ENCODE measurements at regions not wholly inside any gene's neighbourhood (a gene's known extent, or its start where the extent isn't known, plus 50 kb on each side); places are given as distances from the start of the nearest gene placed in this dataset.

DNA sequence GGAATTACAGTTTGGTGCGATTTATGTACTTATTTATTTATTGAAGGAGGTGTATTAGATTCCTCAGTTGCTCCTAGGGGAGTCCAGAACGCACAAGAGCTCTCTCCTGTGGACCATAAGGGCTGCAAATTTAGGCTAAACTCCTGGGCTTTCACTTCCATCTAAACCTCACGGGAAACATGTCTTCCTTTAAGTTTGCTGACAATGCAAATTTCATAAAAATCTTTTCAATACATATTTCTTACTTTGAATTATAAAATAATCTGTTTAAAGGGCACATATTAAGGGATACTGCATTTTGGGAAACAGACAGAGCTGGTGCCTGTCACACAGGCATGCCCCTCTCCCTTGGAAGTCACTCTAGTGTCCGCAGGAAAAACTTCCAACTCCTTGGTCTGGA lies 438.0 kb upstream of the CPEB2 start:
- TF ChIP-seq, protein P1, sequence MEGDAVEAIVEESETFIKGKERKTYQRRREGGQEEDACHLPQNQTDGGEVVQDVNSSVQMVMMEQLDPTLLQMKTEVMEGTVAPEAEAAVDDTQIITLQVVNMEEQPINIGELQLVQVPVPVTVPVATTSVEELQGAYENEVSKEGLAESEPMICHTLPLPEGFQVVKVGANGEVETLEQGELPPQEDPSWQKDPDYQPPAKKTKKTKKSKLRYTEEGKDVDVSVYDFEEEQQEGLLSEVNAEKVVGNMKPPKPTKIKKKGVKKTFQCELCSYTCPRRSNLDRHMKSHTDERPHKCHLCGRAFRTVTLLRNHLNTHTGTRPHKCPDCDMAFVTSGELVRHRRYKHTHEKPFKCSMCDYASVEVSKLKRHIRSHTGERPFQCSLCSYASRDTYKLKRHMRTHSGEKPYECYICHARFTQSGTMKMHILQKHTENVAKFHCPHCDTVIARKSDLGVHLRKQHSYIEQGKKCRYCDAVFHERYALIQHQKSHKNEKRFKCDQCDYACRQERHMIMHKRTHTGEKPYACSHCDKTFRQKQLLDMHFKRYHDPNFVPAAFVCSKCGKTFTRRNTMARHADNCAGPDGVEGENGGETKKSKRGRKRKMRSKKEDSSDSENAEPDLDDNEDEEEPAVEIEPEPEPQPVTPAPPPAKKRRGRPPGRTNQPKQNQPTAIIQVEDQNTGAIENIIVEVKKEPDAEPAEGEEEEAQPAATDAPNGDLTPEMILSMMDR (IDR thresholded peaks at IDR 0.05): no peak
- TF ChIP-seq POLR2A (IDR thresholded peaks at IDR 0.05): no peak
